NCI-H345 (cell line): ENCODE measurements at regions not wholly inside any gene's neighbourhood (a gene's known extent, or its start where the extent isn't known, plus 50 kb on each side); places are given as distances from the start of the nearest gene placed in this dataset.

Source experiments
- DNase-seq: peaks from one replicate; lab custom pipeline; 2025; lab: John Stamatoyannopoulos, UW

DNA sequence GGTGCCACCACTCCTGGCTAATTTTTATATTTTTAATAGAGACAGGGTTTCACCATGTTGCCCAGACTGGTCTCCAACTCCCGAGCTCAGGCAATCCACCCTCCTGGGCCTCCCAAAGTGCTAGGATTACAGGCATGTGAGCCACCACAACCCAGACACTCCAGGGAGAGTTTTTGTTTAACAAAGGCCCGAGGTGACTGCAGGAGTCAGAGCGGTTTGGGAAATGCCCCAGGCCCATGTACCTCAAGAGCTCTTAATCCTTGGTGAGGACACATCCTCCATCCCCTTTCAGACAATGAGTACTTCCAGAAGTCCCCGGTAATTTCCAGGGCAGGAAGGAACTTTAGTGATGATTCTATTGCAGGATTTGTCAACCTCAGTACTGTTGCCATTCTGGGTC lies 176.0 kb downstream of the ESRRB start:
- no peak for DNase-seq

GRCh38 chr14:76564471-76565422 lies 188.8 kb downstream of the ESRRB start:
- no peak for DNase-seq

DNA sequence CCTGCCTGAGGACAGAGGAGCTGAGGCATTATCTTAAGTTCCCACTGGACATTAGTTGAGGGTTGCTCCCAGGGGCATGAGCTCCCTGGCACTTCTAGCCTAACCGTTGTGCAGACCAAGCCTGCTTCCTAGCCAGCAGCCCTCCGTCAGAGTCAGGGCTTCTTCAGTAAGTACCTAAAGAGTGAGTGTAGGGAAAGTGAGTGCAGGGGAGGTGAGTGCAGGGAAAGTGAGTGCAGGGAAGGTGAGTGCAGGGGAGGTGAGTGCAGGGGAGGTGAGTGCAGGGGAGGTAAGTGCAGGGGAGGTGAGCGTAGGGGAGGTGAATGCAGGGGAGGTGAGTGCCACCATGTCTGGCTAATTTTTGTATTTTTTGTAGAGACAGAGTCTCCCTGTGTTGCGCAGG lies 190.5 kb downstream of the ESRRB start:
- no peak for DNase-seq

DNA sequence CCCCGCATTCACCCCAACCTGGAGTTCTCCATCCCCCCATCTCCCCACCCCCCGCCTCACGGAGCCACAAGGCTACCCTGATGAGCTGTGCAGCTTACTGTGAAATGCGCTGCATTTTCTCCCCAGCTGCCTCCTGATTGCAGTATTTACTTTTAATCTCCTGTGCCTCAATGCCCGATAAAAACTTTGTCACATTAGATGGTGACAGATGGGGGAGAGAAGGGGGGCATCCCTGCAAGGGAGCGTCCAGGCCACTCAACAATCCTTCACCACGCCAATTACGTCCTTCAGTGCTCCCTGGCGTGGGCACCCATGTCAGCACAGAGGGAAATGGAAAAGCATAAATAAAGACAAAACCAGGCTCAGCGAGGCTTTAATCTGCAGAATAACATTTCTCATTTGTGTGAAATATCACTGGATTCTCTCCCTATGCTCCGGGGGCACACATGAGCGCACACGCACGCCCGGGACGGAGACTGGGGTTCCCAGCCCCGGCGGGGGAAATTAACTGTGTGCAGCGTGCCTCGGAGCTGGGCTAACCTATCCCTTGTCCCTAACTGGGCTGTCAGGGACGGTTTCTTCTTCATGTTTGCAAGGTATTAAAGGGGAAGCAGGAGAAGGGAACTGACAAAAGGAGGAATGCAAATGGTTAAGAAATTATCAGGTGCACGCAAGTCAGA lies 186.7 kb upstream of the VASH1 start:
- DNase-seq = no peak

DNA sequence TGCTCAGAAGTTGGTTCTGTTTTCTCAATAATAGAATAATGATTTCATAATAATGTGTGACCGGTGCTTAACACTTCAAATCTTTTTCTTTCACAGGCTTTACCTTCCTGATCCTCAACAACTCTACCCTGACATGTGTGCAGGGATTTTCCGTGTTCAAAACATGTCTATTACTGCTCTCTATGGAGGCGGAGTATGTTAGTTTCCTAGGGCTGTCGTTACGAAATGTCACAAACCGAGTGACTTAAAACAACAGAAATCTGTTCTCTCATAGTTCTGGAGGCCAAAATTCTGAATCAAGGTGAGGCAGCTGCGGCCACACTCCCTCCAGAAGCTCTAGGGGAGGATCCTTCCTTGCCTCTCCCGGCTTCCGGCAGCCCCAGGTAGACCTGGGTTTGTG lies 186.2 kb upstream of the VASH1 start:
- DNase-seq = no peak

DNA sequence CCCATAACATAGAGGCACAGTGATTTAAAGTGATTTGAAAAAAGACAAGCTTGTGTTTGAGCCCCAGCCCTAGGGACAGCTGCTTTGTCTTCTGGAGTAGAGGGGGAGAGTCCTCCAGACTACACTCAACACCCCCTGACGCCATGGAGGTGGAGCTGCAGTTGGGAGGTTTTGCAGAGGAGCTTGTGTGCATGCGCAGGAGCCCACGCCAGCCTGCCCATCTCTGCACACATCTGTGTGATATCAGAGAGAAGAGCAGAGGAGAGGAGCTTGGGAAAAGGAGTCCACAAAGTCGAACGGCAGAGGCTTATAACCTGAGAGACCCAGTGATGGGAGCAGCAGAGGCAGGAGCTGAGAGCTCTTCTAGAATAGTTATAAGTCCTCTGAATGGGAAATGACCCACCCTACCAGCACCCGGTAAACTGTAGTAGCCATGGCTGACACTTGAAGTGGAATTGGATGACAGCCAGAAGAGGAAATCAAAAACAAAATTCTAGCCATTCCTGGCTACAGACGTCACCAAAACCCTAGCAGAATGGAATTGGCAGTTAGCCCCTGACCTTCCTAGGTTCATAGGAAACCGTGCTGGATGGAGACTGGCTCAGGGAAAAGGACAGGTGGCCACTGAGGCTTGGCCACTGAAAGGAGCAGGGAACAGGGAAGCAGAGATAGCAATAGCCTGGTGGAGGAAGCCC lies 185.1 kb upstream of the VASH1 start:
- DNase-seq = peak; percentile 40

DNA sequence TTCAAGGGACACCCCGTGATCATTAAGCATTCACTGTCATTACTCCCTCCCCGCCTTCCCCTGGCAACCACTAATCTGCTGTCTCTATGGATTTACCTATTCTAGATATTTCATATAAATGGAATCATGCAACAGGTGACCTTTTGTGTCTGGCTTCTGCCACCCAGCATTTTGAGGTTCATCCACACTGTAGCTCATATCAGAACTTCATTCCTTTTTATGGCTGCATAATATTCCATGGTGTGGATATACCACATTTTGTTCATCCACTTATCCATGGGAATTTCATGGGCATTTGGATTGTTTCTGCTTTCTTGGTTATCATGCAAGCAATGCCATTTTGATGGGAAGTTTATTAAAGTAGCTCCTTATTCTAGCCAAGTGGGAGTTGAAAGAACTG lies 184.2 kb upstream of the VASH1 start:
- DNase-seq = no peak

DNA sequence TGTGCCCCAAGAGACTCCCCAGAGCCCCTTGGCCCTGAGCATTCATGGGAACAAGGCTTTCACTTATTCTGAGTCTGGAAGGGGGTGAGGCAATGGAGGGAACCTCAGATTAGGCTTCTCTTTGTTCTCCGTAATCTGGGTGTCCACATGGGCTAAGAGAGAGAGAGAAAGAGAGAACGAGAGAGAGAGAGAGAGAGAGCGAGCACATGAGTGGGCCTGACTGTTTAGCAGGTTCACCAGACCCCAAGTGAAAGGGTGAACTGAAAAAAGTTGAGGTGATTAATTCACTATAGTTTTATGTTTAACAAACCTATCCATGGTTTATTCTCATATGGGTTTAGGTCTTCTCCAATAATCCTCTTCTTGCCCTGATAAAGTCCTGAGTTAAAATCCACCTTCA lies 183.4 kb upstream of the VASH1 start:
- no peak for DNase-seq

GRCh38 chr14:76580399-76580798 lies 180.9 kb upstream of the VASH1 start:
- no peak for DNase-seq

GRCh38 chr14:76580967-76581366 lies 180.3 kb upstream of the VASH1 start:
- DNase-seq = no peak

DNA sequence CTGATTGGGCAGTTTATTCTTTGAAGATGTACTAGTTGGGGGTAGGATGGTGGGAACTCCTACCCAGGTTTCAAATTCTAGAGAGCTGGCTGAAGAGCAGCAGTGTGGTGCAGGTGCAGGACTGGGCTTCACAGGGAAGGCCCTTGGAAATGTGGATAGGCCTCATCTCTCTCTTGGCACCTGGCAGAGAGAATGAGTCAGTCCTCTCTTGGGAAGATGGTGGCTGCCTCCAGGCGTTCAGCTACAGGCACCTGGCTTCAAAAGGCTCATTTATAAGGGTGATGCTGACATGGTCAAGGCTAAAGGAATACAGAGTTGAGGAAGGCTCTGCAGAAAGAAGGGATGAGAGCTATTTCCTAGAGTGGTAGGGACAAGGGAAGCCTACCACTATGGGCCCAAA lies 179.7 kb upstream of the VASH1 start:
- DNase-seq = peak; percentile 9

DNA sequence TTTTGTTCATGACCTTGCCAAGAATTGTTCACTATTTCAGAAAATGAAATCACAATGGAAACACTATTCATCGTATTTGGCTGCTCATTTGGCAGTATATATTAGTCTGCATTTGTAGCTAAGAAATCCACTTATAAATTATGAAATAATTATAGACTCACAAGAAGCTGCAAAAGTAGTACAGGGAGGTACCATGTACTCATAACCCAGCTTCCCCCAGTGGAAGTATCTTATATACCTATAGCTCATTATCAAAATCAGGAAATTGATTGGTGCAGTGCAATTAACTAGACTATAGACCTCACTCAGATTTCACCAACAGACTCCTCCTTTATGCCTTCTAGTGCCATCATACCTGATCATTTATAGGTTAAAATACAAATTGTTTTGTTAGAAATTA lies 178.8 kb upstream of the VASH1 start:
- DNase-seq = no peak

DNA sequence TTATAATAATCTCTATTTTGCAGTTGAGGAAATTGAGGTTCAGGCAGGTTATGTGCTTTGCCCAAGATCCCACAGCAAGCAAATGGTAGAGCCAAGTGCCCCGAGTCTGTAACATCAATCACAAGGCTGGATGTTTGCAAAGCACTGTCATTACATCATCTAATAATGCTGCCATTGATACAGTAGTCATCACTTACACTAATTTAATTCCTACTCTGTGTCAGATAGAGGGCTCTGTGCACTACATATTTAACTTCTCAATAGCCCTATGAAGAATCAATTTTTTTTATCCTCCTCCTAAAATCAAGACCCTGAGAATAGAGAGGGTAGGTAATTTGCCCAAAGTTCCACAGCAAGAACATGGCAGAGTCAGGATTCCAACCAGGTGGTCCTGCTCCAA lies 178.1 kb upstream of the VASH1 start:
- no peak for DNase-seq

DNA sequence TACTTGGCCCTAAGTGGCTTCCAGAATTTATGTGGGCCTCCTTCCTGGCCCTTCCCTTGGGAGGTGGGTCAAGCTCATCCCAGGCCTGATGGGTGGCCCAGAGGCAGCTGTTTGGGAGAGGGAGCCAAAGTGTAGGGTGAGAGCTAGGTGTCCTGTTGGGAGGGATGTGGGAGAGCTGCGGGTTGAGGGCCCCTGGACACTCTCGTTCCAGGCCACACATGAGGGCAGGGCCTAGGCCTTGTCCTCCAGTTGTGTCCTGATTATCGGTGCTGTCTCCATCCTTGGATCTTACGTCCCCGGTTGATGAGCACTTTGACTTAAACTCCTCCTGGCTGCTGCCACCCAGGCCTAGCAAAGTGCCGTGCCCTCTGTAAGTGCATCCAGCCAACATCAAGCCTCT lies 177.5 kb upstream of the VASH1 start:
- DNase-seq = no peak

DNA sequence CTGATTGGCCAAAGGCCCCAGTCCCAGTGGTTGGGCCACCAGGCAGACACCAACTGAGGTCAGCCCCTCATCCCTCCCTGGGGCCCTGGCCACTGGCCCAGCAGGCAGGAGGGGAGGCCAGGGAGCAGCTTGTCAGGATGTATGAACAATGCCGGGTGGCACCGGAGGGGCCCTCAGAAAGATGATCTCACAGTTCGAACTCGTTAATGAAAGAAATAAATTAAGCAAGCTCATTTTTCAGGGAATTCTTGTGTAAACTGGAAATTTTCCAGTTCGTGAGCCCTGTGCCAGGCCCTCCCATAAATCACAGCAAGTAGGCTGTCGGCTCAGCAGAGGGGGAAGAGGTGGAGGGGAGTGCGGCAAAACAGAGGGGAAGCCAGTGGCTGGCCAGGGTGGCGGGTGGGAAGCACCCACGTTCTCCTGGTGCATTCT lies 177.0 kb upstream of the VASH1 start:
- DNase-seq = no peak

DNA sequence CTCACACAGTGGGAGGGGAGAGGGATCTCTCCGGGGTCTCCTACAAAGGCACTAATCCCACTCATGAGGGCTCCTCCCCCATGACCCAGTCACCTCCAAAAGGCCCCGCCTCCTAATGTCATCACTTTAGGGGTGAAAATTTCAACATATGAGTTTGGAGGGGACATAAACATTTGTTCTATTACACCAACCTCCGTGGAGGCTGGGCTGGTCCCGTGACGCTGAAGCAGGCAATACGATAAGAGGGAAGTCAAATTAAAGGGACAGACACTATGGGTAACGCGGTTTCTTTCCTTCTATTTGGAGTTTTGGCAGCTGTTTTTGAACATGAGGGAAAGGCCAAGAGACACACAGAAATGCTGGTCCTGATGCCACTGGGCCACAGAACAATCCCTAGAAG lies 175.7 kb upstream of the VASH1 start:
- DNase-seq = no peak

DNA sequence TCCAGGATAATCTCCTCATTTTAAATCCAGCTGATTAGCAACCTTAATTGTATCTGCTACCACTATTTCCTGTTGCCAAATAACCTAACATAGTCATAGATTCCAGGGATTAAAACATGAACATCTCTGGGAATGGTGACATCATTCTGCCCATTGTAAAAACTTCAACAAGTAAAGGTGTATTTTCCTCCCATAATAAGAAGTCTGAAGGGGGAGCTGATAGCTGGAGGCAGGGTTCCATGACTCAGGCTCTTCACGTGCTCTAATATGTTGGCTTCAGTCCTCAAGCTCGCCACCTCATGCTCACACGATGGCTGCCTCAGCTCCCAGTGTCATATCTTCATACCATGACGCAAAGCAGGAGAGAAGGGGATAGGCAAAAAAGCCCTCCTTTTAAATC lies 172.0 kb upstream of the VASH1 start:
- no peak for DNase-seq

DNA sequence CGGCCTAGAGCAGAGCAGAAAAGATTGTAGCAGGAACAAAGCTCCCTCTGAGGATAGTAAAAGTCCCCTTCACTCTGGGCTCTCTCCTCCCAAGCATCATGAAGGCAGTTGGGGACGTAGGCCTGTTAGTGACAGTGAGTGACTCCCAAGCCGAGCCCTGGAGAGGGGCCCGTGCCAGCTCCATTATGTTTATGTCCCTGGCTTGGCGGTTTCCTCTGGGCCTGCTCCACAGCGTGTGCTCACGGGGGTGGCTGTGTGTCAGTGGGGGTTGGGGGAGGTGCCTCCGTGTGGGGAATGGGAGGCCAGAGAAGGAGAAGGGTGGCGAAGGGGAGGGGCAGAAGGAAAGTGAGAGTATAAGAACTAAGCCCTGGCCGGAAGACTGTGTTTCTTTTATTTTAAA lies 170.0 kb upstream of the VASH1 start:
- DNase-seq = no peak

GRCh38 chr14:76595266-76595665 lies 166.0 kb upstream of the VASH1 start:
- DNase-seq = no peak

DNA sequence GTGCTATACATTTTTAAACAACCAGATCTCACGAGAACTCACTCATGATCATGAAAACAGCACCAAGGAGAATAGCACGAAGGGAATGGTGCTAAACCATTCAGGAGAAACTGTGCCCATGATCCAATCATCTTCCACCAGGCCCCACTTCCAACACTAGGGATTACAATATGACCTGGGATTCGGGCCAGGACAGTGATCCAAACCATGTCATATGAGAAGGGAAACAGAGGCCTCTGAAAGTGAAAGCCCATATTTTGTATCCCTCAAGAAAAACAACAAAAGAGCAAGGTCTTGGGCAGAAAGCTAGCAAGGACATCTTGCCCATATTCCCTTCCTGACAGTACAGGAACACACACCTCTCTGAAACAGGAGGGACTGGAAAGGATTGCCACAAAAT lies 163.9 kb upstream of the VASH1 start:
- no peak for DNase-seq

GRCh38 chr14:76599141-76599540 lies 162.1 kb upstream of the VASH1 start:
- DNase-seq = no peak

- no peak for DNase-seq
Measured at GRCh38 chr14:76599559-76600287, 161.5 kb upstream of the VASH1 start.
